ENCODE measurements at regions not wholly inside any gene's neighbourhood (a gene's known extent, or its start where the extent isn't known, plus 50 kb on each side); places are given as distances from the start of the nearest gene placed in this dataset.

DNA sequence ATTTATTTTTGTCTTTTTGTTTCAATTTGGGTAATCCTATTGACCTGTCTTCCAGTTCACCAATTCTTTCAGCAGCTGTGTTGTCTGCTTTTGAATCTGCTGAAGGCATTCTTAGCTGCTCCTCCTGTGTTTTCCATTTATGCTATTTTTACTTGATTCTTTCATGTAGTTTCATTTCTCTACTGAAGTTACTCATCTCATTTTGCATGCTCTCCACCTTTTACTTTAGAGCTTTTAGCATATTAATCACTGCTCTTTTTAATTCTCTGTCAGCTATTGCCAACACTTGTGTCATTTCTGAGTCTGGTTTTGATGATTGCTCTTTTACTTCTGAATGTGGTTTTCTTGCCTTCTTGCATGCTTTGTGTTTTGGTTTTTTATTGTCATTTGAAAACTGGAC lies 496.0 kb upstream of the CLINT1 start:
- DNase-seq (ENCODE audit: low read depth): peak; percentile 12

DNA sequence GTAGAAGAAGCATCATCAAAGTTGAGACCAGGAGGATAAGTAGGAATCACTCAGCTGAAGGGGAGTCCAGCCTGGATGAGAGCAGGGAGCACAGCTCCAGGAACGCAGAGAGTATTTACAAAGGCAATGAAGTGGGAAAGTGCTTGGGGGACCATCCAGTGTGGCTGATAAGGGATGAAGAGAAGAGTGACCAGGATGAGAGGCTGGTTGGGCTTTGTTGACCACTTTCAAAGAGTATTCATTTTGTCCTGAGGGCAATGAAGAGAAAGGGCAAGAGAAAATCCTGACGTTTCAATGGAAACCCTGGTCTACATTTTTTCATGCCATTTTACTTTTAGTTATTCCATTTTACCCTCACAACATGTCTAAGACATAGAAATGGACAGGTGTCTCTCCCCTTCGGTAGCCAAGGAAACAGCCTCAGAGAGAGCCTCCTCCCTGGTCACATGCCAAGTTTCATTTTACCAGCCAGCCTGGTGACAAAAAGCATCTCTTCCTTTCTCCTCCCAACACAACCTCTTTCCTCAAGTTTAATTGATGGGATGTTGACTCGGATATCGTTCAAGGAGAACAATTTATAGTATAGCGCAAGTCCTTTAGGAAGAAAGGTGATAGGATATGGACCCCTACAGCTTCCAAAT lies 492.7 kb upstream of the CLINT1 start:
- DNase-seq (ENCODE audit: low read depth): no peak

DNA sequence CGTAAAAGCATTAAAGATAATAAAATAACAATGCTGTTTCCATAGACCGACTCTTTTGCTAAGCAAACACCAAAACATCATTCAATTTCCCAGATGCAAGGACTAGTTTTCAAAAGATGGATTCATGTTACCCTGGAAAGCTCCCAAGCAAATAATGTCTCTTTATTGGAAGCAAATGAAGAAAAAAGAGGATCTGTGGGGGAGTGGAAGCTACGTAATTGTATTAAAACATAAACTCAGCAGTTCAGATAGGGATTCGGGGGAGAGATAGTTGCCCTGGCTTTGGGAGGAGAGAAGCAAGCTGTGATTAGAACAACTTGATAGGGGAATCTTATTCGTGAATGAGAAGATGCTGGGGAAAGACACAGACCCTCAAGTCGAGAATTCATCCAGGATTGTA lies 491.0 kb upstream of the CLINT1 start:
- DNase-seq (ENCODE audit: low read depth): no peak

DNA sequence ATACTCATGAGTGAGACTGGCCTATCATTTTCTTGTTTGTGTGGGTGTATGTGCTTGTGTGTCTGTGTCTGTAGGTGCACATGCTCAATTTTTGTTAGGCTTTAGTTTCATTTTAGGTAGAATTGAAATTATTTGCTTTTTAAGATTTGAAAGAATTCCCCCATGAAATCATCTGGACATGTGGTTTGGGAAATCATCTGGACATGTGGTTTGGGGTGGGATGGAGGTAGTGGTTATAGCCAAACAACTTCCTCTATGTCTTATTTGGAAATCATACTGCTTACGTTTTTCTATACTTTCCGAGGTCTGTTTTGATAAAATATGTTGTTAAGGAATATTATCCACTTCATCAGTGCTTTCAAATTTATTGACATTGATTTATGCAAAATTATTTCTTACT lies 485.4 kb upstream of the CLINT1 start:
- DNase-seq (ENCODE audit: low read depth): no peak

DNA sequence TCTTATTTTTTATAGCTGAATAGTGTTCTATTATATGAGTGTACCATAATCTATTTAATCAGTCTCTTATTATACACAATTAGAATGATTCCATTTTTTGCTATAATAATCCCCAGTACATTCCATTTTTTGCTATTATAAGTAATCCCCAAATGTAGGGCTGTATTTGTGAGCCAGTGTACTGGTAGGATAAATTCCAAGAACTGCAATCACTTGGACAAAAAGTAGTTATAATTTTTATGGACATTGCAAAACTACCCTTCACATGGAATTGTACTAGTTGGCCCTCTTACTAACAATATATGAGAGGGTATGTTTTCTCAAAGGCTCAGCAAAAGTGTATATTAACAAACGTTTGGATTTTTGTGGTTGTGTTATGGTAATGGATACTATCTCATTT lies 481.7 kb upstream of the CLINT1 start:
- DNase-seq (ENCODE audit: low read depth): no peak

DNA sequence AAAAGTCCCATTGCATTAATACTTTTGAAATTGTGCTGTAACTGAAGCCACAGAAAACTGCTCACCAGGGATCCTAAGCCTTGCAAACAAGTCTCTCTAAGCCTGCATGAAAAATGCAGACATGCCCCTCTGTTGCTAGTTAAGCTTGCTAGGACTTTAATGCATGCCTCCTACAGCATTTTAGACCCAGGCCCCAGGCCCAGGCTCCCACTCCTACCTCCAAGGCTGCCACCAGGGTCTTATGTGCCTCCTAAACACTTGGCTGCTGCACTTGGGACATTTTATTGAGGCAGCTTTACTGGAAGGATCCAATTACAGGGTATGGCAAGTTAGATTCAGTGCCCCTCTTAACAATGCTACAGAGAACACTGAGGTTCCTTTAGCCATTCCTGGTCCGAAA lies 467.3 kb upstream of the CLINT1 start:
- DNase-seq (ENCODE audit: low read depth): no peak

DNA sequence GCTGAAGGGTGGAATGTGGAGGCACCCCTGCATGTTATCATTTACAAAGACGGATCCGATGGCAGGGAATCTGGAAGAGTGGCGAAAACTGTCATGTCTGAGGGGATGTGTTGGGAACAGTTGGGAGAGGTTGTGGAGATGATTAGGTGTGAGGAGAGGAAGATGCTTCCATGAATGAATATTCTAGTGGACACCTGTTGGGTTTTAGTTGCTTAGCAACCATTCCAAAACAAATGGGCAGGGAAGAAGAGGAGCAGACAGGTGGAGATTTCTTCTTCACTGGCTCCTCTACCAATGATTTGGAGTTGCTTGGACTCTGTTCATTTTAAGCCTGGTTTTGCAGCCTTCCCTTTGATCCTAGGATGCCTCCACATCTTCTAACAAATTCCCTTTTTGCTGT lies 465.3 kb upstream of the CLINT1 start:
- DNase-seq (ENCODE audit: low read depth): no peak

DNA sequence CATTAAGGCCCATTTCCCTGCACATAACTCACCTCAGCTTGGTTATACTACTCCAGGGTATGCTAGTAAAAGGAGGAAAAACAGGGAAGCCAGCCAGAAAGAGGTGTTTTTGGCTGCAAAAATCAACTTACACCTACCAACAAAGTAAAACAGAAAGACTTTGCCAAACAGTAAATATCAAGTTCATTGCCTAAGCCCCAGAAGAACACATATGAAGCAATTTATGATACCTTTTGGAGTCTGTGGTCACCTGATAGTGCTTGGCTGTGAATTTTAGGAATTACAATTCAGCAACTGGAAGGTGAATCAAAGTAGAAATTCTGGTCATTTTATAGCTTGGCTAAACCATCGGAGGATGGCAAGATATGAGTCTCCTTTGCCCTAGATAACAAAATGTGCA lies 463.7 kb upstream of the CLINT1 start:
- no peak for DNase-seq (ENCODE audit: low read depth)

DNA sequence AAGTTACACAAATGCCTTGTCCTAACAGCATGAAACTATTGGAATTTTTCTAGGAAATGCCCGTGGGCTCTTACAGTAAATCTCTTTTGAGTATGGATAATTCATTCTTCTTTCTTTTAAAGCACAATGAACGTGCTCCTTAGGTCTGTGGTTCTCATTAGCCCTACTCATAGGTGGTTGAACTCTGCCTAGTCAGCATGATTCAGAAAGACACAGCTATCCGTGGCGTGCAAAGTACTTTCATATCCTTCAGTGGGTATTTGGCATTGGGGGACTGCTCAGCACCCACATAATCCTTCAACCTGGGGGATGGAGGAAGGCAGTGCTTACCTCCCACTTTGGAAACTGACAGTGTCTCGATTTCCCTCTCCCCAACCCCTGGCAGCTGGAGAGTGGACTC lies 462.0 kb upstream of the CLINT1 start:
- DNase-seq (ENCODE audit: low read depth): no peak

DNA sequence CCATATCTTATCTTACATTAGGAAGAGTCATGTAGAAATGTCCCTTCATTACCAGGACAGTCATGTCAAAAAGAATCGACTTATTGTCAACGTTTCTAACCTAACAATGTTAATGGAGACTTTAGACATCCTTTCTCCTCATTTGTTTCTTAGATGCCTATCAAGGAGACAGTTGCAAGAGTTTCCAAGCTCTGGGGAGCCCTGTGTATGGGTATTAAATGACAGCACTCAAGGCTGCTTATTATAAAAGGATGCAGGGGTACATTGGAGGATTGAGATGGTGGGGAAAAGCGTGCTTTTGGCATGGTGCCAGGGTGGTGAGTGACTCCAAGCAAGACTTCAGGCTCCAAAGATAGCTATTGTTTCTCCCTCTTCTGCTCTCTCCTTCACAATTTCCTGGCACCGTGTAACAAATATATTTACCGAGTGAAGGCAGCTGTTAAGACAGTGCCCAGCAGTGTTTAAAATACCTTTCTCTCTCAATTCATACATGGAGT lies 461.3 kb upstream of the CLINT1 start:
- DNase-seq (ENCODE audit: low read depth): no peak

DNA sequence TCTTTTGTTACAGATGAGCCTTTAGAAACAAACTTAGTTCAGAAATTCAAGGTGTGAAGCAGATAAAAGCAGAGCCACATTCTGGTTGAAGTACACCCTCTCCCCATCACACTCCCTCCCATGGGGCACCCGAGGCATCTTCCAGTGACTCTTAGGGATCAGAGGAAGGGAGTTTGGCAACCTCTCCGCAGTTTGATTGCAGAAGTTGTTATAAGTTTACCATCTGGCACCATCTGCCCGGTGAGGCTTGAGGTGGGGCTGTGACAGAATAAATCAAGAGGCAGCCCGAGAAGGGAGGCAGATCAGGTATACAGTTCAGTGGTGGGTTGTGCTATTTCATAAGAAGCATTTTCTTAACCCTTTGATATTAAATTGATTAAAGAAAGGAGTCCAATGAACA lies 458.6 kb upstream of the CLINT1 start:
- no peak for DNase-seq (ENCODE audit: low read depth)

DNA sequence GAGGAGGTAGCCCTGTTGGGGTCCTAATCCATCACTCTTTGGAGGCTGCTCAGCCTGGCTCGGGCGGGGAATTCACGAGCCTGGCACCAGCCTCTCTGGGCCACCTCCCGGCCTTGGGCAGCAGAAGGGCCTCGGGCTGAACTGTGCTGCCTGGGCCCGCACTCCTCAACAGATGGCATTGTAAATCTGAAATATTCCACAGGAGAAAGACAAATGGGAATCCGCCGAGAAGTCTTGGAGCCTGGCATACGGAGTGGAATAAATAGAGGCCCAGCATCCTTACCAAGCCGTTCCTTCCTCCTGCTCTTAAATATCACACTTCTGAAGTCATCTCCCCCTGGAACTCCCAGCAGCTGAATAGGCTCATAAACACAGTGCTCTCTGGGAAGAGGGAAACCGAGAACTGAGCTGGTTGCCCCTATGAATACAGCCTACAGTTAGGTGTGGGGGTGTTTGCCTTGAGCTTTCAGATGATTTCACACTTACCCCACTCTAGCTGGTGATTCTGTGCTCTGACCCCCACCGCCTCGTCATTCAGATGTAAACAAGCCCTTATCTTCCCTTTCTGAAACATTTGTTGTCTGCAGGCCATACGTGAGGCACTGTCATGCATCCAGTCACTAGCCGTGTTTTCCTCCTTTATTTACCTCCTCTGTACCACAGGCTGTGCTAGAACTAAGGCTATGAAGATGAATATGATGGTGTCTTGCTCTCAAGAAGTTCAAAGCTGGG lies 455.0 kb upstream of the CLINT1 start:
- no peak for DNase-seq (ENCODE audit: low read depth)

DNA sequence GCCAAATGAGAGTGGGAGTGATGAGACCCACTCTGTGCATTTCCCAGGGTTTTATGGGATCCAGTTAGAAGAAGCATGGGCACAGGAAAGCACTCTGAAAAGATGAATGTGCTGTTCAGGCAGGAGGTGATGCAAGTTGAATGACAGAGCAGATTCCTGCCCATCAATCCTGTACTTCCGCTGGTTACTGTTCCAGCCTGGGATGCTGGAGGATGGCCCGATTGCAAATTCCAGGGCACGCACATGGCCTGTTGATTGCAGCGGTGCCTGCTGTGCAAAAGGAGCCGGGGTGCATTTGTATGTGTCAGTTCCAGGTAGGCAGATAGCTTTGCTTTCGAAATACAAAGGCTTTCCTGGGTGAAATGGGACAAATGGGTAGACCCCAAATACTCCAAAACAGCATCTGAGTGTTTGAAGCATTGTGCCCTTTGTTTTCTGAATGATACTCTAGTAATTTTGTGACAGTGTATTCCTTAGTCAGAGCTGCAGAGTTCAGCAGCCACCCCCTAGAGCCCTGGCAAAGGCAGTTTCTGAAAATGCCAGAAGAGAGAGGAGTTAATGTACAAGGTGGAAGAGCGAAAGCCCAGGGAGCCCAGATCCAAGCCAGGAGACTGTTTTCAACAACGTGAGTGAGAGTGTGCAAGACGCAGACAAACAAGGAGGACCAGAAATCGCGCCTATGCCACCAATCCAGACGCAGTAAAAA lies 454.2 kb upstream of the CLINT1 start:
- DNase-seq (ENCODE audit: low read depth): no peak

DNA sequence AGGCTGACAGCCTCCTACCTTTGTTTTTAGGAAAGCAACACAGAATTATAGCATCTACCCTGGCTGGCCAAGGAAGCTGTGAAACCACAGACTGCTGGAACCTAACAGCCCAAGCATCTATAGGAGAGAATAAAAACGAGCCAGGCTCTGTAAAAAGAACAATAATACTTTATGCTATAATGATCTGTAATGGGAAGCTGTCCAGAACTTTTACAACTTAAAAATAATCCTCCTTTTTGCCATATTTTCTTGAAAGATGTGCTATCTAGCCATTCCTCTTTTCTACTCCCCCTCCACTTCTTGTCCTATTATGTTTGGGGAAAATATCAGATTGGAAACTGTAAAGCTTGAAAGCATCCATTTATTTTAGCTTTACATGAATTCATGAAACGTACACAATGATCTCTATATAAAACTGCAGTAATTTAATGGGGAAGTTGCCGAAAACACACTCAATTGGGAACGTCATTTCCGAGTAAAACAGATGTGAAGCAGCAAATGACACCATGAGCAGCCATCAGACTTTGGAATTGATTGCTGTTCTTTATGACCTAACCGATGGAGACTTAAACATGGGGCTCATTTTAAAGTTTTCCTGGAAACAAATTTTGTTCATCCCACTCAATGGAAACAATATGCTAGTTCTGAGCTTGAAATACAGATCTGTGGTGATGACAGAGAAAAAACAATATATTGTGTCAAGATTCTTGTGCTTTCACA lies 450.3 kb upstream of the CLINT1 start:
- no peak for DNase-seq (ENCODE audit: low read depth)

DNA sequence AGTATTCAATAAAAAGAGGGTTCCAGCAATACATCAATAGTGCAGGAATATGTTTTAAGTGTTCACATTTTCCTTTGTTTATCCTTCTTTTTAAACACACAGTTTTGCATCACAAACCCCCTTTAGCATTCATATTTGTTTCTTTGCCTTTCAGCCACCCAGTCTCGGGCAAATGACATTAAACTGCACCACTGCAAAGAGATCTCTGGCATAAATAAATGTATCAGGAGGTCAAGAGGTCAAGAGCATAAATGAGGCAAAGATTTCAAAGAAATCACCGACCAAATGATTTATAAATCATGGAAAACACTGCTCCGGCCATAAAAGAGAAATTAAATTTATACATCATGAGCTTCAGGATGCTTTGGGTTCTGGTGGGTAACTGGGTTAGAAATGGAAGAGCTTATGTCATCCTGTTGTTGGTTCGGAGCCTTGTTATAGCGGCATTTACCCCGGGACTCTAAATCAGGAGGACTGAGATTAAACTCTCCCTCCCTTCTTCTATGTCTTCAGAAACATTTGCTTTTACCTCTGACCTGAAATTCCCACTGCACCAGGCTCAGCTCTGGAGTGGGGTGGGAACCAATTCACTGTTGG lies 449.6 kb upstream of the CLINT1 start:
- no peak for DNase-seq (ENCODE audit: low read depth)

DNA sequence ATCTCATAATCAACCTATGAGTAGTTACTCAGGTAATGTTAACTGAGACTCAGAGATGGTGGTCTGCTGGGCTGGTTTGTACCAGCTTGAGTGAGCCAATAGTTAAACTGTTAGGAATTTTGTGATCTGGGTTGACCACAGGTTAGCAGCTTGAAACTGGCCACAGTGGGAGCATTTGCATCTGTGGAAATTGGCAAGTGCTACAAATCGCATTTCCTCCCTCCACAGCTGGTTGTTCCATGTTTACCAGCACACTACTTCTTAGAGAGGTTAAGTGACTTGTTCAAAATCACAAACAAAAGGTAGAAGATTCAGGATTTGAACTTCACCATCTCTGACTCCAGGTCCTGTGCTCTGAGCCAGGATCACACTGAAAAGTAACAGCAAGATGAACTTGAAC lies 446.9 kb upstream of the CLINT1 start:
- no peak for DNase-seq (ENCODE audit: low read depth)

DNA sequence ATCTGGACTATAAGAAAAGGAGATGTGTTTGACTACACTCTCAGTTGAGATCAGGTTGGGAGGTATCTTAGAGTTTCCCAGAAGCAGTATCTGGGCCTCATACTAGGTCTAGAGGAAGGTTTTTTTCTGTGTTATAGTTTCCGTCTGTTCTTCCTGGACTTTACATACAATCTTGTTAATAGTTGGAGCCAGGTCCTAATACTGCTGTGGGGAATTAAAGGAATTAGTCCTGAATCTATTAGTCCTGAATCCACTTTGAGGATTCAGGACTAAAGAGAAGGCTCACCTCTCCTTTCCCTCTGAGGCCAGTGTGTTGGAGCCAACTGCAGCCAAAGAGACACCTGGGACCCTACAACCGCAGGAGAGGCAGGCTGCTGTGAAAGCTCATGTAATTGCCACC lies 445.7 kb upstream of the CLINT1 start:
- DNase-seq (ENCODE audit: low read depth): no peak

DNA sequence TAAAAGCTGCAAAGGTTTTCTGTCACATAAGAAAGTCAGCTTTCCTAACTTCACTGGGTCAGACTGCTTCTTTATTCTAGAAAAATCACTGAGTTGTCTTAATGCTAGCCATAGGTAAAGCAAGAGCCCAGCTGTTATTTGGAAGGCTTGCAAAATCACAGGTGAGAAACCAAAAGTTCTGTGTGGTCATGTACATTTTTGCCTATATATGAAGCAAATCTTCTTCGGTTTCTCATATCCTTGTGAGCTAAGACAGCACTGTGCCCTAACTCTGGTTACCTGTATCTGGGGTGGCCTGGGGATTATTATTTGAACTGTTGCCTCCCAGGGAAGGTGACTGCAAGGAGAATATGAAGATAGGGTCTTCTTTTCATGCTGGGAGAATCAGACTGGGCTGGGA lies 444.9 kb upstream of the CLINT1 start:
- DNase-seq (ENCODE audit: low read depth): no peak

DNA sequence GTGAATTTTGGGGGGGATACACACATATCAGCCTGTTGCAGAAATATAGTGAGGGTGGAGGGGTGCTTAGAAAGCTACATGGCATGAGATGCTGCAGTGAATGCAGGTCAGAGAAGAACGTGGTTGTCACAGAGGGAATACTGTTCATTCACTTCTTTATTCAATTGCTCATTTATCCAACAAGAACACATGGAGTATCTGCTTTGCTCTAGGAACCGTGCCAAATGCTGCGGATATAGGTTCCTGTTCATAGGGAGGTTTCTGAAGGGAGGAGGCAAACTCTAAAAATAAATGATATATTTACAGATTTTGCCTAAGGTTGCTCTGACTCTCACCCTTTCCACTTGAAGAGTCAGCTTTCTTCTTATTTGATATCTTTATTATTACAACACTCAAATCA lies 444.3 kb upstream of the CLINT1 start:
- DNase-seq (ENCODE audit: low read depth): no peak

DNA sequence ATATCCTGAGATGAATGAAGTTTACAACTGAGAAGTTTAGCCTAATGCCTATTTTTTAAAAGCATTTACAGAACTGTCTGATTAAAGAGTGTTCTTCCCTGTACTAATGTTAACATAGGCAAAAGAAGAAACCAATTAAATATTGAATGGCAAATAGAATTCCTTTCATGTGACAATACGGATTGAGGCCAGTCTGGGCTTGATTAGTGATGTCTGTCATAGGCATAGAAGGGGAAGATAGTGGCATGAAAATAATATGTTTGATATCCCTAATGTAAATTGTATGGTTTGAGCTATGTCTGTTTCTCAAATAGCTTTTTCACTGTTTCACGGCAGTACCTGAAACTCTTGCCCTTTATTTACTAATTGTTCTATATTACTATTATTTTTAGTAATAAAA lies 443.1 kb upstream of the CLINT1 start:
- no peak for DNase-seq (ENCODE audit: low read depth)

DNA sequence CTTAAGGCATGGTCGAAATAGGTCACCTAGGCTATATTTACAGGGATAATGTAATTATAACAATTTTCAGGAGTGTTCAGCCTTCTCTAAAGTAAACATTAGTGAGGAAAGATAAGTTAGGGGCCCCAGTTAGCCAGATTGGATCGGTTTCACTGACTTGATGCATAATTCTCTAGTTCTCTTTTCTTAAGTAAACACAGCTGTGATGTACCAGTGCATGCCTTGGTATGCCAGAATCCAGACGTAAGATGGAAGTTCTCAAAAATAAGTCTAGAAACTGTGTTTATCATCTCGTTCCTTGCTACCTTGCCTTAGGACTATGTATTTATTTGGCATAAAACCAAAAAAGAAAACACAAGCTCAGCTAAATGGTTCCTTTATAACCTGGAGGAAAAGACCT lies 442.2 kb upstream of the CLINT1 start:
- DNase-seq (ENCODE audit: low read depth): no peak

DNA sequence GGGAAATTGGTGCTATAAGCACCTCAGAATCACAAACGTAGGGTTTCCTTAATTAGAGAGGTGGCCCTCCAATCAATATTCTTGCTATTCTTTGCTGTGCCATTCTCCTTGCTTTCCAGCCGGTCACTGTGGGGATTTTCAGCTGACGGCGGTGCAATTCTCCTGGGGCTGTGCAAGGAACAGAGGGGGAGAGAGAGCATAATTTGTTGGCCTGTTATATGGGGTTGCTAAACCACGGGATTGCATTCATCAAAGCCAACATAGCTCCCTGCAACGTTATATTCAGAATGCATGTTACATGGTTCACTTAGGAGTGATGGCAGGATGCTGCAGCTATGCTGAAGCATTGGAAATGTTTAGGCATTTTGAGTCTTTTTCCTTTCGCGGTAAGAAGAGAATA lies 441.3 kb upstream of the CLINT1 start:
- DNase-seq (ENCODE audit: low read depth): no peak
